ENCODE measurements at regions not wholly inside any gene's neighbourhood (a gene's known extent, or its start where the extent isn't known, plus 50 kb on each side); places are given as distances from the start of the nearest gene placed in this dataset.

DNA sequence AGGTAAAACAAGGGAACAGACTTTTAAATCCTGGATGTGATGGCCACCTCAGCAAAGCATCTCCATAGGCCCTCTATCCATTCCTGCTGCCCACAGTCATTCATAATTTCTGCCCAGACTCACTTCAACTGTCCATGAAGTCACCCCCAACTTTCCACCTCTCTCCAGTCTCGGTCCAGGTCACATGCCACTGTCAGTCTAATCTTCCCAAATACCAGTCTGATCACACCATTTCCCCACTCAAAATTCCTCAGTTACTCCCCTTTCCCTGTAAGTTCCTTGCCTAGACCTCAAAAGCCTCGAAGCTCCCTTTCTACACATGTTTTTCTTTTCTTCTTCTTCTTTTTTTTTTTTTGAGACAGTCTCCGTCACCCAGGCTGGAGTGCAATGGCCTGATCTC is 51.2 kb upstream of the HOPX start:
- TF ChIP-seq CTCF (IDR thresholded peaks at IDR 0.05), result no peak
- Mint-ChIP-seq H3K27me3 (ENCODE audit: low read depth in 2 of 2) (no peaks in the 10 kb centered on the region), H3K36me3 (no peaks in the 10 kb centered on the region), H3K4me1 (no peaks in the 10 kb centered on the region), H3K9me3 (no peaks in the 10 kb centered on the region), H3K27ac (no peak overlapping the region), H3K4me3 (no peak overlapping the region)
- ATAC-seq, result no peak
- DNase-seq, result no peak
- Histone ChIP-seq H3K9me3 (ENCODE audit: control insufficient read depth, insufficient read depth, low read length) (no peaks in the 10 kb centered on the region), H3K27me3 (ENCODE audit: control insufficient read depth, insufficient read depth, low read length) (no peaks in the 10 kb centered on the region), H3K36me3 (ENCODE audit: control insufficient read depth, insufficient read depth, low read length) (no peaks in the 10 kb centered on the region), H3K27ac (ENCODE audit: low read length) (no peak overlapping the region), H3K4me1 (ENCODE audit: control insufficient read depth, insufficient read depth, low read length) (no peaks in the 10 kb centered on the region), H3K4me3 (ENCODE audit: low read length) (no peak overlapping the region)
- 64% methylated on average over 3 of the region's 3 CpGs for WGBS (ENCODE audit: insufficient coverage)
- intact Hi-C loops (cut with micrococcal nuclease), result no loop called here

- no peaks in the 10 kb centered on the region for H3K4me1 Mint-ChIP-seq
- Histone ChIP-seq H3K4me1 (ENCODE audit: control insufficient read depth, insufficient read depth, low read length) (no peaks in the 10 kb centered on the region), H3K27me3 (ENCODE audit: control insufficient read depth, insufficient read depth, low read length) (no peaks in the 10 kb centered on the region), H3K36me3 (ENCODE audit: control insufficient read depth, insufficient read depth, low read length) (no peaks in the 10 kb centered on the region), H3K9me3 (ENCODE audit: control insufficient read depth, insufficient read depth, low read length) (no peaks in the 10 kb centered on the region), H3K27ac (ENCODE audit: low read length) (no peak overlapping the region), H3K4me3 (ENCODE audit: low read length) (no peak overlapping the region)
- H3K27me3 Mint-ChIP-seq (ENCODE audit: low read depth in 2 of 2), result no peaks in the 10 kb centered on the region
- no peaks in the 10 kb centered on the region for H3K36me3 Mint-ChIP-seq
- H3K27ac Mint-ChIP-seq, result no peak overlapping the region
- H3K4me3 Mint-ChIP-seq, result no peak overlapping the region
- intact Hi-C loops (cut with micrococcal nuclease), result no loop called here
- no peak for TF ChIP-seq CTCF (IDR thresholded peaks at IDR 0.05)
- no peak for ATAC-seq
- DNase-seq, result no peak
- no peaks in the 10 kb centered on the region for H3K9me3 Mint-ChIP-seq
- 41% methylated on average over 8 of the region's 8 CpGs for WGBS (ENCODE audit: insufficient coverage)
Observed at GRCh38 chr4:56731857-56732256, 50.8 kb upstream of the HOPX start.

All from natural killer cell (primary cell).